DMS153 treated with DMSO at 0.1 percent for 48 hours (cell line): ENCODE measurements at regions not wholly inside any gene's neighbourhood (a gene's known extent, or its start where the extent isn't known, plus 50 kb on each side); places are given as distances from the start of the nearest gene placed in this dataset.

Experiments used
- DNase-seq: peaks from one replicate; lab custom pipeline; 2025; ENCODE audit not compliant: unreplicated experiment; lab: John Stamatoyannopoulos, UW

GRCh38 chr15:53307952-53308624 is 451.4 kb downstream of the WDR72 start:
- no peak for DNase-seq

- DNase-seq: no peak
Measured at GRCh38 chr15:53305554-53305953, 453.9 kb downstream of the WDR72 start.

GRCh38 chr15:53305101-53305500 is 454.4 kb downstream of the WDR72 start:
- no peak for DNase-seq

- DNase-seq: peak; percentile 0
Measured at GRCh38 chr15:53297828-53298227, 461.6 kb downstream of the WDR72 start.

- no peak for DNase-seq
Measured at GRCh38 chr15:53296603-53297002, 462.9 kb downstream of the WDR72 start.

- no peak for DNase-seq
Measured at GRCh38 chr15:53295574-53295973, 463.9 kb downstream of the WDR72 start.

GRCh38 chr15:53288542-53288941 is 470.9 kb downstream of the WDR72 start:
- DNase-seq: no peak

GRCh38 chr15:53274630-53275029 is 484.5 kb upstream of the ONECUT1 start:
- DNase-seq: no peak

GRCh38 chr15:53272116-53272515 is 482.0 kb upstream of the ONECUT1 start:
- DNase-seq: no peak

- DNase-seq: no peak
Measured at GRCh38 chr15:53266176-53266575, 476.0 kb upstream of the ONECUT1 start.

- DNase-seq: no peak
Measured at GRCh38 chr15:53260647-53261046, 470.5 kb upstream of the ONECUT1 start.

GRCh38 chr15:53256457-53256856 is 466.3 kb upstream of the ONECUT1 start:
- no peak for DNase-seq

GRCh38 chr15:53256043-53256442 is 465.9 kb upstream of the ONECUT1 start:
- DNase-seq: no peak

- DNase-seq: peak; percentile 3
Measured at GRCh38 chr15:53251996-53252395, 461.9 kb upstream of the ONECUT1 start.

GRCh38 chr15:53251523-53251922 is 461.4 kb upstream of the ONECUT1 start:
- no peak for DNase-seq

GRCh38 chr15:53247041-53247708 is 457.0 kb upstream of the ONECUT1 start:
- DNase-seq: no peak

- DNase-seq: no peak
Measured at GRCh38 chr15:53246404-53246803, 456.3 kb upstream of the ONECUT1 start.

- no peak for DNase-seq
Measured at GRCh38 chr15:53233801-53234200, 443.7 kb upstream of the ONECUT1 start.

GRCh38 chr15:53230473-53230872 is 440.3 kb upstream of the ONECUT1 start:
- DNase-seq: no peak

GRCh38 chr15:53226559-53226958 is 436.4 kb upstream of the ONECUT1 start:
- DNase-seq: no peak

- no peak for DNase-seq
Measured at GRCh38 chr15:53225781-53226180, 435.6 kb upstream of the ONECUT1 start.

GRCh38 chr15:53224371-53224770 is 434.2 kb upstream of the ONECUT1 start:
- no peak for DNase-seq

GRCh38 chr15:53223815-53224214 is 433.7 kb upstream of the ONECUT1 start:
- no peak for DNase-seq
